ENCODE measurements at regions not wholly inside any gene's neighbourhood (a gene's known extent, or its start where the extent isn't known, plus 50 kb on each side); places are given as distances from the start of the nearest gene placed in this dataset.

DNA sequence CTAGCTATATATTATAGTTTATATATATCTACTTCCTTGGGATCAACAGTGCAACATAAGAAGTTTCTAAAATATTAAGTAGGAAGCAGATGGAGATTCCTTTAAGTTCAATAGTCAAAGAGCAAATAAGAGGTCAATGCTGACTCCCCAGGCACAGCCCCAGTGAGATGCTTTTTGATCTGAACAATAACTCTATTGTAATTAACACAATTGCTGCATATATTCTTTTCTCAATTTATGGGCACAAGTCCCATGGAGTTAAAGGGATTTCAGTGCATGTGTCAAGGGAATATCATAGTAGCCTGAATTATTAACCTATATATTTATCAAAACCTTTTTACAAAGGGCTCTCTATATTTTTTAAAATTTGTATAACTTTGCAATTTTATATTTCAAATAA lies 180.8 kb downstream of the SPRY2 start:
- H2AFZ ChIP-seq (replicated peaks; ENCODE audit: low read length, poor library complexity) = no peak overlapping the region
- POLR2A ChIA-PET (ENCODE audit: unreplicated experiment) = no interaction called here
- H3K4me3 ChIP-seq (ENCODE audit: insufficient read depth, low read depth, low read length) = no peak overlapping the region
- CTCF ChIA-PET = no interaction called here
- no peak for ATAC-seq (ENCODE audit: low read depth)
- no peaks in the 10 kb centered on the region for H3K36me3 ChIP-seq (ENCODE audit: control insufficient read depth, insufficient read depth, low read length)
- 0 out of 2 replicates have a peak, but pooled peaks cover 2% of the 10 kb centered on the region for H3K4me1 ChIP-seq (ENCODE audit: control insufficient read depth, insufficient read depth, low read length)
- intact Hi-C loops (cut with micrococcal nuclease) (no loop called here), dilution Hi-C loops (cut with HindIII; ENCODE audit: low sequenced_read_pairs, unreplicated experiment) (no loop called here), in situ Hi-C loops (cut with MboI; ENCODE audit: low sequenced_read_pairs) (no loop called here)
- H4K5ac ChIP-seq (ENCODE audit: low read depth, low read length) = no peak overlapping the region
- H3K79me1 ChIP-seq (ENCODE audit: low read depth in 1 of 2, low read length in 2 of 2) = no peaks in the 10 kb centered on the region
- H3K27me3 ChIP-seq (ENCODE audit: control insufficient read depth, insufficient read depth, low read length) = no peaks in the 10 kb centered on the region
- H2BK20ac ChIP-seq (ENCODE audit: low read depth, low read length) = no peak overlapping the region
- no peak overlapping the region for H4K8ac ChIP-seq (ENCODE audit: low read depth in 2 of 2, low read length in 2 of 2)
- no peak overlapping the region for H3K18ac ChIP-seq (ENCODE audit: low read depth, low read length)
- no peak for TF ChIP-seq NFE2L2 (IDR thresholded peaks at IDR 0.05; ENCODE audit: low read depth, low read length)
- TF ChIP-seq MAFK (IDR thresholded peaks at IDR 0.05; ENCODE audit: low read depth, low read length) = no peak
- no peak for TF ChIP-seq SMC3 (IDR thresholded peaks at IDR 0.05; ENCODE audit: low read depth, low read length)
- no peak for TF ChIP-seq POLR2A (IDR thresholded peaks at IDR 0.05; ENCODE audit: low read depth, low read length)
- TF ChIP-seq CHD1 (IDR thresholded peaks at IDR 0.05; ENCODE audit: low read depth, low read length) = no peak
- TF ChIP-seq RAD21 (IDR thresholded peaks at IDR 0.05; ENCODE audit: low read length) = no peak
- TF ChIP-seq ELK1 (IDR thresholded peaks at IDR 0.05; ENCODE audit: borderline replicate concordance, low read depth, low read length) = no peak
- TF ChIP-seq, protein P1, sequence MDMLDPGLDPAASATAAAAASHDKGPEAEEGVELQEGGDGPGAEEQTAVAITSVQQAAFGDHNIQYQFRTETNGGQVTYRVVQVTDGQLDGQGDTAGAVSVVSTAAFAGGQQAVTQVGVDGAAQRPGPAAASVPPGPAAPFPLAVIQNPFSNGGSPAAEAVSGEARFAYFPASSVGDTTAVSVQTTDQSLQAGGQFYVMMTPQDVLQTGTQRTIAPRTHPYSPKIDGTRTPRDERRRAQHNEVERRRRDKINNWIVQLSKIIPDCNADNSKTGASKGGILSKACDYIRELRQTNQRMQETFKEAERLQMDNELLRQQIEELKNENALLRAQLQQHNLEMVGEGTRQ (IDR thresholded peaks at IDR 0.05; ENCODE audit: low read depth, low read length) = no peak
- no peak for TF ChIP-seq RFX5 (IDR thresholded peaks at IDR 0.05; ENCODE audit: low read depth, low read length)
- no peak for TF ChIP-seq MAZ (IDR thresholded peaks at IDR 0.05; ENCODE audit: borderline replicate concordance, low read depth, low read length)
- TF ChIP-seq MXI1 (IDR thresholded peaks at IDR 0.05; ENCODE audit: borderline replicate concordance, low read depth, low read length) = no peak
- no peak for TF ChIP-seq BHLHE40 (IDR thresholded peaks at IDR 0.05; ENCODE audit: low read depth, low read length)
- no peak overlapping the region for H3K27ac ChIP-seq (ENCODE audit: insufficient read depth, low read length)
- H2AK9ac ChIP-seq (replicated peaks; ENCODE audit: low read depth, low read length, poor library complexity) = no peak overlapping the region
- no peak overlapping the region for H2BK5ac ChIP-seq (ENCODE audit: low read depth, low read length, poor library complexity, severe bottlenecking)
- no peak overlapping the region for H2BK120ac ChIP-seq (ENCODE audit: low read depth, low read length)
- H3K14ac ChIP-seq (replicated peaks; ENCODE audit: low read depth, low read length) = no peak overlapping the region
- no peak overlapping the region for H3K9ac ChIP-seq (ENCODE audit: low read depth, low read length)
- H3K4me2 ChIP-seq (ENCODE audit: low read depth, low read length) = no peak overlapping the region
- no peak for DNase-seq
- no peaks in the 10 kb centered on the region for H3K9me3 ChIP-seq (ENCODE audit: control insufficient read depth, insufficient read depth, low read length)
- H4K91ac ChIP-seq (ENCODE audit: insufficient read depth, low read depth, low read length) = no peak overlapping the region
- H3K4ac ChIP-seq (ENCODE audit: low read depth, low read length) = no peak overlapping the region
- BruUV-seq (replicated peaks) = no TSS peak
- no peak overlapping the region for H3K23ac ChIP-seq (ENCODE audit: low read depth, low read length)
- H3K56ac ChIP-seq (ENCODE audit: extremely low read depth, insufficient read depth, low read length) = no peak overlapping the region
- H3K9me1 ChIP-seq (ENCODE audit: insufficient read depth, low read length) = no peaks in the 10 kb centered on the region
- no peak overlapping the region for H2BK15ac ChIP-seq (ENCODE audit: low read depth, low read length)
- H4K20me1 ChIP-seq (ENCODE audit: insufficient read depth, low read length) = no peaks in the 10 kb centered on the region
- no peak overlapping the region for H2AK5ac ChIP-seq (ENCODE audit: low read depth, low read length)

All from IMR-90 (cell line).